ENCODE measurements at regions not wholly inside any gene's neighbourhood (a gene's known extent, or its start where the extent isn't known, plus 50 kb on each side); places are given as distances from the start of the nearest gene placed in this dataset.
A peak's percentile ranks its signal among the peaks of the same experiment; 100 is the strongest.

GRCh38 chr10:88023676-88024075 is 160.3 kb downstream of the PTEN start:
- Histone ChIP-seq H3K36me3 (ENCODE audit: control insufficient read depth in 2 of 2, insufficient read depth in 2 of 2, low read length in 2 of 2) (no peaks in the 10 kb centered on the region), H3K9me3 (ENCODE audit: control insufficient read depth in 2 of 2, low read length in 2 of 2) (no peaks in the 10 kb centered on the region), H3K4me1 (ENCODE audit: control insufficient read depth in 2 of 2, insufficient read depth in 2 of 2, low read length in 2 of 2) (peaks cover 0 to 6% of the 10 kb centered on the region in 2 donors), H3K27me3 (ENCODE audit: control insufficient read depth in 2 of 2, insufficient read depth in 2 of 2, low read length in 2 of 2) (no peaks in the 10 kb centered on the region), H3K4me3 (ENCODE audit: low read length in 2 of 2) (no peak overlapping the region), H3K27ac (ENCODE audit: low read depth in 2 of 2, low read length in 2 of 2) (no peak overlapping the region), H3K9ac (ENCODE audit: low read depth in 1 of 2, low read length in 2 of 2) (no peak overlapping the region)

GRCh38 chr10:88026031-88026430 is 162.6 kb downstream of the PTEN start:
- Histone ChIP-seq H3K9ac (ENCODE audit: low read depth in 1 of 2, low read length in 2 of 2) (no peak overlapping the region), H3K27ac (ENCODE audit: low read depth in 2 of 2, low read length in 2 of 2) (no peak overlapping the region), H3K9me3 (ENCODE audit: control insufficient read depth in 2 of 2, low read length in 2 of 2) (no peaks in the 10 kb centered on the region), H3K4me3 (ENCODE audit: low read length in 2 of 2) (no peak overlapping the region), H3K27me3 (ENCODE audit: control insufficient read depth in 2 of 2, insufficient read depth in 2 of 2, low read length in 2 of 2) (no peaks in the 10 kb centered on the region), H3K4me1 (ENCODE audit: control insufficient read depth in 2 of 2, insufficient read depth in 2 of 2, low read length in 2 of 2) (peaks cover 0 to 10% of the 10 kb centered on the region in 2 donors), H3K36me3 (ENCODE audit: control insufficient read depth in 2 of 2, insufficient read depth in 2 of 2, low read length in 2 of 2) (no peaks in the 10 kb centered on the region)

- no peaks in the 10 kb centered on the region for H3K9me3 ChIP-seq (ENCODE audit: control insufficient read depth in 2 of 2, low read length in 2 of 2)
- no peaks in the 10 kb centered on the region for H3K36me3 ChIP-seq (ENCODE audit: control insufficient read depth in 2 of 2, insufficient read depth in 2 of 2, low read length in 2 of 2)
- no peak overlapping the region for H3K9ac ChIP-seq (ENCODE audit: low read depth in 1 of 2, low read length in 2 of 2)
- H3K27ac ChIP-seq (ENCODE audit: low read depth in 2 of 2, low read length in 2 of 2): peak overlapping the region in 1 of 2 donors; percentile 23
- no peak overlapping the region for H3K4me3 ChIP-seq (ENCODE audit: low read length in 2 of 2)
- no peaks in the 10 kb centered on the region for H3K27me3 ChIP-seq (ENCODE audit: control insufficient read depth in 2 of 2, insufficient read depth in 2 of 2, low read length in 2 of 2)
- H3K4me1 ChIP-seq (ENCODE audit: control insufficient read depth in 2 of 2, insufficient read depth in 2 of 2, low read length in 2 of 2): peaks cover 0 to 10% of the 10 kb centered on the region in 2 donors
These were observed 164.1 kb downstream of the PTEN start for GRCh38 chr10:88027570-88027969.

- Histone ChIP-seq H3K9ac (ENCODE audit: low read depth in 1 of 2, low read length in 2 of 2) (no peak overlapping the region), H3K36me3 (ENCODE audit: control insufficient read depth in 2 of 2, insufficient read depth in 2 of 2, low read length in 2 of 2) (no peaks in the 10 kb centered on the region), H3K27me3 (ENCODE audit: control insufficient read depth in 2 of 2, insufficient read depth in 2 of 2, low read length in 2 of 2) (no peaks in the 10 kb centered on the region), H3K4me3 (ENCODE audit: low read length in 2 of 2) (no peak overlapping the region), H3K27ac (ENCODE audit: low read depth in 2 of 2, low read length in 2 of 2) (peak overlapping the region in 1 of 2 donors; percentile 23), H3K9me3 (ENCODE audit: control insufficient read depth in 2 of 2, low read length in 2 of 2) (no peaks in the 10 kb centered on the region), H3K4me1 (ENCODE audit: control insufficient read depth in 2 of 2, insufficient read depth in 2 of 2, low read length in 2 of 2) (peaks cover 0 to 10% of the 10 kb centered on the region in 2 donors)
These were observed 164.6 kb downstream of the PTEN start for GRCh38 chr10:88028072-88028471.

- no peaks in the 10 kb centered on the region for H3K27me3 ChIP-seq (ENCODE audit: control insufficient read depth in 2 of 2, insufficient read depth in 2 of 2, low read length in 2 of 2)
- peaks cover 0 to 10% of the 10 kb centered on the region in 2 donors for H3K4me1 ChIP-seq (ENCODE audit: control insufficient read depth in 2 of 2, insufficient read depth in 2 of 2, low read length in 2 of 2)
- no peak overlapping the region for H3K4me3 ChIP-seq (ENCODE audit: low read length in 2 of 2)
- no peaks in the 10 kb centered on the region for H3K9me3 ChIP-seq (ENCODE audit: control insufficient read depth in 2 of 2, low read length in 2 of 2)
- H3K27ac ChIP-seq (ENCODE audit: low read depth in 2 of 2, low read length in 2 of 2): no peak overlapping the region
- no peak overlapping the region for H3K9ac ChIP-seq (ENCODE audit: low read depth in 1 of 2, low read length in 2 of 2)
- no peaks in the 10 kb centered on the region for H3K36me3 ChIP-seq (ENCODE audit: control insufficient read depth in 2 of 2, insufficient read depth in 2 of 2, low read length in 2 of 2)
These were observed 165.2 kb downstream of the PTEN start for GRCh38 chr10:88028654-88029053.

GRCh38 chr10:88032566-88032965 is 169.1 kb downstream of the PTEN start:
- Histone ChIP-seq H3K9ac (ENCODE audit: low read depth in 1 of 2, low read length in 2 of 2) (no peak overlapping the region), H3K27ac (ENCODE audit: low read depth in 2 of 2, low read length in 2 of 2) (no peak overlapping the region), H3K36me3 (ENCODE audit: control insufficient read depth in 2 of 2, insufficient read depth in 2 of 2, low read length in 2 of 2) (no peaks in the 10 kb centered on the region), H3K27me3 (ENCODE audit: control insufficient read depth in 2 of 2, insufficient read depth in 2 of 2, low read length in 2 of 2) (no peaks in the 10 kb centered on the region), H3K9me3 (ENCODE audit: control insufficient read depth in 2 of 2, low read length in 2 of 2) (no peaks in the 10 kb centered on the region), H3K4me3 (ENCODE audit: low read length in 2 of 2) (no peak overlapping the region), H3K4me1 (ENCODE audit: control insufficient read depth in 2 of 2, insufficient read depth in 2 of 2, low read length in 2 of 2) (peaks cover 0 to 10% of the 10 kb centered on the region in 2 donors)

- H3K9ac ChIP-seq (ENCODE audit: low read depth in 1 of 2, low read length in 2 of 2): no peak overlapping the region
- H3K27me3 ChIP-seq (ENCODE audit: control insufficient read depth in 2 of 2, insufficient read depth in 2 of 2, low read length in 2 of 2): no peaks in the 10 kb centered on the region
- H3K4me3 ChIP-seq (ENCODE audit: low read length in 2 of 2): no peak overlapping the region
- H3K4me1 ChIP-seq (ENCODE audit: control insufficient read depth in 2 of 2, insufficient read depth in 2 of 2, low read length in 2 of 2): peaks cover 0 to 6% of the 10 kb centered on the region in 2 donors
- H3K36me3 ChIP-seq (ENCODE audit: control insufficient read depth in 2 of 2, insufficient read depth in 2 of 2, low read length in 2 of 2): no peaks in the 10 kb centered on the region
- H3K27ac ChIP-seq (ENCODE audit: low read depth in 2 of 2, low read length in 2 of 2): no peak overlapping the region
- no peaks in the 10 kb centered on the region for H3K9me3 ChIP-seq (ENCODE audit: control insufficient read depth in 2 of 2, low read length in 2 of 2)
These were observed 170.0 kb downstream of the PTEN start for GRCh38 chr10:88033385-88033784.

- H3K27ac ChIP-seq (ENCODE audit: low read depth in 2 of 2, low read length in 2 of 2): no peak overlapping the region
- H3K4me1 ChIP-seq (ENCODE audit: control insufficient read depth in 2 of 2, insufficient read depth in 2 of 2, low read length in 2 of 2): peaks cover 0 to 3% of the 10 kb centered on the region in 2 donors
- no peaks in the 10 kb centered on the region for H3K27me3 ChIP-seq (ENCODE audit: control insufficient read depth in 2 of 2, insufficient read depth in 2 of 2, low read length in 2 of 2)
- H3K36me3 ChIP-seq (ENCODE audit: control insufficient read depth in 2 of 2, insufficient read depth in 2 of 2, low read length in 2 of 2): no peaks in the 10 kb centered on the region
- no peak overlapping the region for H3K4me3 ChIP-seq (ENCODE audit: low read length in 2 of 2)
- no peaks in the 10 kb centered on the region for H3K9me3 ChIP-seq (ENCODE audit: control insufficient read depth in 2 of 2, low read length in 2 of 2)
- no peak overlapping the region for H3K9ac ChIP-seq (ENCODE audit: low read depth in 1 of 2, low read length in 2 of 2)
These were observed 170.4 kb downstream of the PTEN start for GRCh38 chr10:88033793-88034192.

GRCh38 chr10:88036126-88036525 is 172.7 kb downstream of the PTEN start:
- H3K9ac ChIP-seq (ENCODE audit: low read depth in 1 of 2, low read length in 2 of 2): no peak overlapping the region
- no peaks in the 10 kb centered on the region for H3K36me3 ChIP-seq (ENCODE audit: control insufficient read depth in 2 of 2, insufficient read depth in 2 of 2, low read length in 2 of 2)
- no peak overlapping the region for H3K4me3 ChIP-seq (ENCODE audit: low read length in 2 of 2)
- H3K9me3 ChIP-seq (ENCODE audit: control insufficient read depth in 2 of 2, low read length in 2 of 2): no peaks in the 10 kb centered on the region
- no peak overlapping the region for H3K27ac ChIP-seq (ENCODE audit: low read depth in 2 of 2, low read length in 2 of 2)
- H3K4me1 ChIP-seq (ENCODE audit: control insufficient read depth in 2 of 2, insufficient read depth in 2 of 2, low read length in 2 of 2): no peaks in the 10 kb centered on the region
- H3K27me3 ChIP-seq (ENCODE audit: control insufficient read depth in 2 of 2, insufficient read depth in 2 of 2, low read length in 2 of 2): no peaks in the 10 kb centered on the region

GRCh38 chr10:88037623-88038022 is 174.2 kb downstream of the PTEN start:
- no peak overlapping the region for H3K4me3 ChIP-seq (ENCODE audit: low read length in 2 of 2)
- H3K36me3 ChIP-seq (ENCODE audit: control insufficient read depth in 2 of 2, insufficient read depth in 2 of 2, low read length in 2 of 2): no peaks in the 10 kb centered on the region
- H3K27me3 ChIP-seq (ENCODE audit: control insufficient read depth in 2 of 2, insufficient read depth in 2 of 2, low read length in 2 of 2): no peaks in the 10 kb centered on the region
- no peaks in the 10 kb centered on the region for H3K9me3 ChIP-seq (ENCODE audit: control insufficient read depth in 2 of 2, low read length in 2 of 2)
- no peak overlapping the region for H3K9ac ChIP-seq (ENCODE audit: low read depth in 1 of 2, low read length in 2 of 2)
- H3K4me1 ChIP-seq (ENCODE audit: control insufficient read depth in 2 of 2, insufficient read depth in 2 of 2, low read length in 2 of 2): no peaks in the 10 kb centered on the region
- H3K27ac ChIP-seq (ENCODE audit: low read depth in 2 of 2, low read length in 2 of 2): no peak overlapping the region

GRCh38 chr10:88038268-88038667 is 174.8 kb downstream of the PTEN start:
- Histone ChIP-seq H3K4me3 (ENCODE audit: low read length in 2 of 2) (no peak overlapping the region), H3K9ac (ENCODE audit: low read depth in 1 of 2, low read length in 2 of 2) (no peak overlapping the region), H3K9me3 (ENCODE audit: control insufficient read depth in 2 of 2, low read length in 2 of 2) (no peaks in the 10 kb centered on the region), H3K27me3 (ENCODE audit: control insufficient read depth in 2 of 2, insufficient read depth in 2 of 2, low read length in 2 of 2) (no peaks in the 10 kb centered on the region), H3K36me3 (ENCODE audit: control insufficient read depth in 2 of 2, insufficient read depth in 2 of 2, low read length in 2 of 2) (no peaks in the 10 kb centered on the region), H3K27ac (ENCODE audit: low read depth in 2 of 2, low read length in 2 of 2) (no peak overlapping the region), H3K4me1 (ENCODE audit: control insufficient read depth in 2 of 2, insufficient read depth in 2 of 2, low read length in 2 of 2) (no peaks in the 10 kb centered on the region)
